Mesodermal cell (in vitro differentiated cells): ENCODE measurements at regions not wholly inside any gene's neighbourhood (a gene's known extent, or its start where the extent isn't known, plus 50 kb on each side); places are given as distances from the start of the nearest gene placed in this dataset.

Experiments used
- H3K27ac ChIP-seq: 2 replicates; pipeline ENCODE4 v1.7.0; 2013; ENCODE audit warnings: mild to moderate bottlenecking, low read depth, low read length, moderate library complexity; ENCODE audit not compliant: severe bottlenecking
- H3K36me3 ChIP-seq: 2 replicates; pipeline ENCODE4 v1.7.1; 2013; ENCODE audit warnings: mild to moderate bottlenecking, low read length, moderate library complexity; ENCODE audit not compliant: control insufficient read depth, insufficient read depth
- H3K4me1 ChIP-seq: one replicate; pipeline ENCODE4 v1.7.1; 2013; ENCODE audit warnings: mild to moderate bottlenecking, low read length; ENCODE audit not compliant: insufficient read depth, control insufficient read depth, poor library complexity, severe bottlenecking
- H3K4me3 ChIP-seq: 2 replicates; pipeline ENCODE4 v1.7.0; 2013; ENCODE audit warnings: low read length, control low read depth, mild to moderate bottlenecking; ENCODE audit not compliant: insufficient read depth, poor library complexity, severe bottlenecking; ENCODE audit errors: extremely low read depth
- H3K9me3 ChIP-seq: 2 replicates; pipeline ENCODE4 v1.7.1; 2013; ENCODE audit warnings: mild to moderate bottlenecking, low read length, moderate library complexity; ENCODE audit not compliant: control insufficient read depth
- WGBS, 2 experiments: methylation state at CpG; one replicate each; pipeline ENCODE4 v1.1.5; 2013; ENCODE audit warnings: missing lambda C conversion rate in 2 of 2; ENCODE audit not compliant: insufficient coverage in 2 of 2; 5-methylcytosine and 5-hydroxymethylcytosine counted together

- Histone ChIP-seq H3K4me1 (no peaks in the 10 kb centered on the region), H3K9me3 (no peaks in the 10 kb centered on the region), H3K27ac (no peak overlapping the region), H3K36me3 (no peaks in the 10 kb centered on the region), H3K4me3 (no peak overlapping the region)
- WGBS, 2 experiments, result no CpG with 5 or more reads among the region's 2 CpGs
Measured at GRCh38 chr9:86830356-86830755, 117.0 kb downstream of the GAS1 start.

DNA sequence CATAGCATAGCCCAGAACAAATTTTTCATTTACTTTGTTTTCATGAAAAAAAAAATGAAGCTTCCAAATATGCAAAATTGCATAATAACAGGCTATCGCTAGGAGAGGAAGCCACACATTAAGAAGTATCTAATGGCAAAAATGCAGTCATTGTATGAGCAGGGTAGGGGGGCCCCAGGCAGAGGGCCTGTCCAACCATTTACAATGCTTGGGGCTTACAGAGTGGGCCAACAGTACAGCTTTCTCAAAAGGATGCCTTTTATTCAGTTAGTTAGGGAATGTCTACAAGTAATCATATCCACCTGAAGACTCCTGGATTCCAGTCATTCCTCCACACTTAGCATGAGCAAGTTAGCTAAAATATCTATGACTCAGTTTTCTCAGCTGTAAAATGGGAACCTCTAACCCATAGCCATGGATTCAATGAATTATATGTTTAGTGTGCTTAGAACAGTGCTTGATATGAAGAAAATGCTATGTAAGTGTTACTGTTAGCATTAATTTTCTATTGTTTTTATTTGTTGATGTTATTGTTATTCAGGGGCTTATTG lies 117.7 kb downstream of the GAS1 start:
- Histone ChIP-seq H3K4me1 (no peaks in the 10 kb centered on the region), H3K9me3 (peaks cover 4% of the 10 kb centered on the region), H3K4me3 (no peak overlapping the region), H3K27ac (no peak overlapping the region), H3K36me3 (no peaks in the 10 kb centered on the region)
- 100% methylated on average over 1 of the region's 1 CpG; no CpG with 5 or more reads in 1 of the 2 experiments for WGBS, 2 experiments

DNA sequence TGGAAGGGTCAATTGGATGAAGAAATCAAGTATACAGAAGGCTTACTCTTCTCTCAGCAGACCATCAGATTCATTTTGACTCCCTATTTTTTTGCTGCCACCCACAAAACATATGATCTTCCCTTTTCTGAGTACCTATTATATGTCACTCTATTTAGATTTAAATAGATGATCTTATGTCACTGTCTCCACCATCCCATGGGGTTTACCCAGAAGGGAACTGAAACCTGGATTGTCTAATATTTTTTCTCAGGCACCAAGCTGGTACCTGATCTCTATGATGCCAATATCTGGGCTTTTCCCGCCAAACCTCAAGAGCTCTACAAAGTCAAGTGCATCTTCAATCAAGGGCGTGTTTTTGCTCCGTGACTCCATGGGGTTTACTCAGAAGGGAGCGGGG lies 118.7 kb downstream of the GAS1 start:
- no peaks in the 10 kb centered on the region for H3K4me1 ChIP-seq
- WGBS, 2 experiments, result 90% methylated on average over 2 of the region's 4 CpGs; no CpG with 5 or more reads in 1 of the 2 experiments
- no peak overlapping the region for H3K27ac ChIP-seq
- no peaks in the 10 kb centered on the region for H3K36me3 ChIP-seq
- H3K9me3 ChIP-seq, result peaks cover 4% of the 10 kb centered on the region
- H3K4me3 ChIP-seq, result no peak overlapping the region

GRCh38 chr9:86827893-86828292 lies 119.4 kb downstream of the GAS1 start:
- Histone ChIP-seq H3K4me1 (no peaks in the 10 kb centered on the region), H3K4me3 (no peak overlapping the region), H3K9me3 (peaks cover 4% of the 10 kb centered on the region), H3K27ac (no peak overlapping the region), H3K36me3 (no peaks in the 10 kb centered on the region)
- WGBS, 2 experiments, result 67% methylated on average over 1 of the region's 1 CpG; no CpG with 5 or more reads in 1 of the 2 experiments

- H3K27ac ChIP-seq, result no peak overlapping the region
- no peak overlapping the region for H3K4me3 ChIP-seq
- H3K4me1 ChIP-seq, result no peaks in the 10 kb centered on the region
- peaks cover 4% of the 10 kb centered on the region for H3K9me3 ChIP-seq
- H3K36me3 ChIP-seq, result no peaks in the 10 kb centered on the region
- WGBS, 2 experiments, result 86 to 100% methylated on average over 1 of the region's 2 CpGs
Measured at GRCh38 chr9:86825299-86825698, 122.0 kb downstream of the GAS1 start.

DNA sequence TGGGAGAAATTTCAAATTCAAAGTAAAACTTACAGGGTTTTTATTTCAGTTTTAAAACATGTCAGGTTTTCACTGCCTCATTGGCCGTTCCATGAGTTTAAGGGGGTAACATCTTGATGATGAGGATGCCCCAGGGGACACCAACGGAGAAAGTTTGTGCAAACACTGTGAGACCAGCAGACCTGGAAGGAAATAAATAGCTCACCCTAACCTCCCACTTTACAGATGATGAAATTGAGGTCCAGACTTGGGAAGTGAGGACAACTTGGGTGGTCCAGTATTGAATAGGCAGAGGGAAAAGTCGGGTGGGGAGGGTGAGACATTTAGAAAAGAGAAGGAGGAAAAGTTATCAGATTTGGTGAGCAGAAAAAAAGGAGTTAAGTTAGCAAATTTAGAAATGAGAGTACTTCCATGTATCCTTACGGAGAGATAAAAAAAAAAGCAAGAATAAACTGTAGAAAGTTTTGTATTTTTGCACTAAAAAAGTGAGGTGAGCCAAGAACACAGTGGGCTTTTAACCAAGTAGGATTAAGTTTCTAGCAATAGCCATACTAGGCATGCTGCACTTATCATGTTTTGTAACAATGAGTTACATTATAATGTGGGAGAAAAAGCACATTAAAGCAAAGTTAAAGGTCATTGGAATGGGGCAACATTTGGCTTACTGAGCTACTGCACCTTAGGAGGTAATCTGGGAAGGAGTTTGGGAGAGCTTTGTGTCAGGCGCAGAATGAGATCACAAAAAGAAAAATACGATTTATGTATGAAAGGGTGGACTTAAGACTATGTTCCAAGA lies 125.1 kb downstream of the GAS1 start:
- Histone ChIP-seq H3K36me3 (no peaks in the 10 kb centered on the region), H3K27ac (no peak overlapping the region), H3K4me1 (no peaks in the 10 kb centered on the region), H3K4me3 (no peak overlapping the region), H3K9me3 (peaks cover 25% of the 10 kb centered on the region)
- 42 to 49% methylated on average over 4 to 5 of the region's 6 CpGs for WGBS, 2 experiments

GRCh38 chr9:86821006-86821845 lies 126.1 kb downstream of the GAS1 start:
- 80 to 96% methylated on average over 3 to 5 of the region's 8 CpGs for WGBS, 2 experiments
- Histone ChIP-seq H3K9me3 (peaks cover 30% of the 10 kb centered on the region), H3K36me3 (no peaks in the 10 kb centered on the region), H3K4me3 (no peak overlapping the region), H3K27ac (no peak overlapping the region), H3K4me1 (no peaks in the 10 kb centered on the region)

DNA sequence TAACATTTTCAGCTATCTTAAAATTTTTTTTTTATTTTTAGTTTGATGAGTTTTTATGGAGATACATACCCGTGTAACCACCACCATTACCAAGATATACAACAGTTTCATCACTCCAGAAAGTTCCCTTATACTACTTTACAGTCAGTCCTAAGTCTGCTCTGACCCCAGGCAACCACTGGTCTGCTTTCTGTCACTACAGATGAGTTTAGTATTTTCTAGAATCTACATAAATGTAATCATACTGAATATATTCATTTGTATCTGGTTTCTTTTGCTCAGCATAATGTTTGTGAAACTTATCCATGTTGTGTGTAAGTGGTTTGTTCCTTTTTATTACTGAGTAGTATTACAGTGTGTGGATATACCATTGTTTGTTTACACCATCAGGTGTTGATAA lies 127.8 kb downstream of the GAS1 start:
- Histone ChIP-seq H3K9me3 (peaks cover 26% of the 10 kb centered on the region), H3K4me3 (no peak overlapping the region), H3K36me3 (no peaks in the 10 kb centered on the region), H3K27ac (no peak overlapping the region), H3K4me1 (no peaks in the 10 kb centered on the region)
- WGBS, 2 experiments, result no CpG with 5 or more reads among the region's 1 CpG

DNA sequence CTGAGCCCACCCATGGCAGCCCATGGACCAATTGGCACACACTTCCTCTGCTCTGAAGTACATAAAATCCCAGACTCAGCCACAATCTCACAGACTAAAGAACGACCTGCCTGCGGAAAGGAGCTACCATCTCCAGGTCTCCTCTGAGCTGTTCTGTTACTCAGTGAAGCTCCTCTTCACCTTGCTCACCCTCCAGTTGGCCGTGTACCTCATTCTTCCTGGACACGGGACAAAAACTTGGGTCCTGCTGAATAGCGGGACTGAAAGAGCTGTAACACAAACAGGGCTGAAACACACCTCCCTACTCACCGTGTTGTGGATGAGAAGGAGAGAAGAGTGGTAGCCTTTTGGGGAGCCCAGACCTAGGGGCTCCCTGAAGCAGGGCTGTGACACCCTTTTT lies 128.7 kb downstream of the GAS1 start:
- Histone ChIP-seq H3K27ac (no peak overlapping the region), H3K4me1 (no peaks in the 10 kb centered on the region), H3K4me3 (no peak overlapping the region), H3K36me3 (no peaks in the 10 kb centered on the region), H3K9me3 (peaks cover 26% of the 10 kb centered on the region)
- WGBS, 2 experiments, result 87 to 93% methylated on average over 3 to 6 of the region's 6 CpGs

DNA sequence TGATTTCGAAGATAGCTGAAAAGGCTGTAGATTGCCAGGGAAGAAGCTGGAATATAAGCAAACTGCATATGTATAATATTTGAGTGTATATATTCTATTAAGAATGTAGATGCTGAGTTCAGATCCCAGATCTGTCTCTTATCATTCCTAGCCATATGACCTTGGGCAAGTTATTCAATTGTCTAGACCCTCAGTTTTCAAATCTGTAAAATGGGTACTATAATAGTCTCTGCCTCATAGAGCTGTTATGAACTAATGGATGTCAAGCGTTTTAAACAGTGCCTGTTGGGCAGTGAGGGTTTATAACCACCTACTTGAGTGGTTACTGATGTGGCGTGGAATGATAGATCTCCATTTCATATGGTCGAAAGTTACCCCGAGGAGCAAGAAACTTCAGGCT lies 130.4 kb downstream of the GAS1 start:
- Histone ChIP-seq H3K9me3 (peaks cover 26% of the 10 kb centered on the region), H3K4me3 (no peak overlapping the region), H3K36me3 (no peaks in the 10 kb centered on the region), H3K4me1 (no peaks in the 10 kb centered on the region), H3K27ac (no peak overlapping the region)
- 94 to 100% methylated on average over 3 of the region's 5 CpGs for WGBS, 2 experiments
